ENCODE measurements at regions not wholly inside any gene's neighbourhood (a gene's known extent, or its start where the extent isn't known, plus 50 kb on each side); places are given as distances from the start of the nearest gene placed in this dataset.

- TF ChIP-seq CTCF (IDR thresholded peaks at IDR 0.05): no peak
- no peak for TF ChIP-seq POLR2A (IDR thresholded peaks at IDR 0.05)
Observed at GRCh38 chr1:222955964-222956363, 141.1 kb downstream of the DISP1 start.

All from testis (tissue), 2 donors.